ENCODE measurements at regions not wholly inside any gene's neighbourhood (a gene's known extent, or its start where the extent isn't known, plus 50 kb on each side); places are given as distances from the start of the nearest gene placed in this dataset.

DNA sequence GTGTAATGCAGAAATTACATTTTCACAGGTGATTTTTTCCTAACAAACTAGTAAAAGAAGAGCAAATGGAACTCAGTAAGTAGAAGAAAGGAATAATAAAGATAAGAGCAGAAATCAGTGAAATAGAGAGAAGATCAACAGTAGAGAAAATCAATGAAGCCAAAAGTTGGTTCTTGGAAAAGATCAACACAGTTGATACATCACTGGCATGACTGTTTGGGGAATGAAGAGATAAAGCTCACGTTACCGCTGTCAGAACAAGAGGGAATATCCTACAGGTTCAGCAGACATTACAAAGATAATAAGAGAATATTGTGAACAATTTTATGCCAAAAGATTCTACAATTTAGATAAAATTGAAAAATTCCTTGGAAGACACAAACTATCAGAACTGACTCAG is 146.4 kb downstream of the ACTR3B start:
- Histone ChIP-seq H3K36me3 (ENCODE audit: low read depth) (no peaks in the 10 kb centered on the region), H3K4me3 (no peak overlapping the region), H3K9me3 (ENCODE audit: low read depth) (no peaks in the 10 kb centered on the region), H3K9me2 (ENCODE audit: insufficient read depth) (no peaks in the 10 kb centered on the region), H2AFZ (no peak overlapping the region), H3K27me3 (replicated peaks; ENCODE audit: insufficient read depth) (no peaks in the 10 kb centered on the region), H3K79me2 (ENCODE audit: insufficient read depth) (no peaks in the 10 kb centered on the region), H3K4me2 (ENCODE audit: unreplicated experiment) (no peak overlapping the region), H3K27ac (no peak overlapping the region), H3F3A (ENCODE audit: insufficient read depth) (no peaks in the 10 kb centered on the region), H3K4me1 (ENCODE audit: insufficient read depth) (no peaks in the 10 kb centered on the region), H4K20me1 (ENCODE audit: insufficient read depth) (no peaks in the 10 kb centered on the region), H3K9ac (no peak overlapping the region)
- TF ChIP-seq EZH2phosphoT487 (IDR thresholded peaks at IDR 0.05; ENCODE audit: insufficient read depth, low read depth) (no peak), EZH2 (IDR thresholded peaks at IDR 0.05; ENCODE audit: insufficient read depth, poor library complexity, severe bottlenecking) (no peak)
- in situ Hi-C loops (cut with MboI) = no loop called here
- no peak for DNase-seq
- WGBS, 2 experiments (ENCODE audit: low coverage in 1 of 2, low lambda C conversion rate in 2 of 2, missing lambda C conversion rate in 2 of 2) = 41 to 64% methylated on average over 2 of the region's 2 CpGs

DNA sequence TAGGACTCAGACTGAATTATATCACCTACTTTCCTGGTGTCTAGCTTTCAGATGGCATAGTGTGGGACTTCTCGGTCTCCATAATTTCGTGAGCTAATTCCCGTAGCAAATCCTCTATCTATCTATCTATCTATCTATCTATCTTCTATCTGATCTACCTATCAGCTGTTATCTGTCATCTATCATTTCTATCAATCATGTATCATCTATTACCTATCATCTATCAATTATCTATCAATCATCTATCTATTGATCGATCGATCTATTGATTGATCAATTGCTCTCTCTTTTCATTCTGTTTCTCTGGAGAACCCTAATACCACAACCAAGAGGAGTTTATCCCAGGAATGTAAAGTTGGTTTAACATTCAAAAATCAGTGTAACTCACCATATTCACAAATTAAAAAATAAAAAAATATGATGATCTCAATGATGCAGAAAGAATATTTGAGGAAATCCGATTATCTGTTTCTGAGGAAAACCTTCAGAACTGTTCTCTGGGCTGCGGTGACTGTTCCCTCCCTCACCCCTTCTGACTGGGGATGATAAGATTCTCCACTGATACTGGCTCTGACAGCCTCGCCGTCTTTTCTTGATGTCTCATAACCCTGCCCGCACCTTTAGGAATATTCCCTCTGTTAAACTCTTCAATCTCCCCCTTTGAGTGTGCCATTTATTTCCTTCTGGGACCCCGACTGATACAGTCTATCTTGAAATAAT is 147.7 kb downstream of the ACTR3B start:
- Histone ChIP-seq H3K36me3 (ENCODE audit: low read depth) (no peaks in the 10 kb centered on the region), H3K9me3 (ENCODE audit: low read depth) (no peaks in the 10 kb centered on the region), H3K4me3 (no peak overlapping the region), H3K9ac (no peak overlapping the region), H3K27me3 (replicated peaks; ENCODE audit: insufficient read depth) (no peaks in the 10 kb centered on the region), H3F3A (ENCODE audit: insufficient read depth) (no peaks in the 10 kb centered on the region), H3K4me2 (ENCODE audit: unreplicated experiment) (no peak overlapping the region), H3K79me2 (ENCODE audit: insufficient read depth) (no peaks in the 10 kb centered on the region), H4K20me1 (ENCODE audit: insufficient read depth) (no peaks in the 10 kb centered on the region), H3K27ac (no peak overlapping the region), H3K4me1 (ENCODE audit: insufficient read depth) (no peaks in the 10 kb centered on the region), H2AFZ (no peak overlapping the region), H3K9me2 (ENCODE audit: insufficient read depth) (no peaks in the 10 kb centered on the region)
- no peak for DNase-seq
- no peak for TF ChIP-seq EZH2 (IDR thresholded peaks at IDR 0.05; ENCODE audit: insufficient read depth, poor library complexity, severe bottlenecking)
- no peak for TF ChIP-seq EZH2phosphoT487 (IDR thresholded peaks at IDR 0.05; ENCODE audit: insufficient read depth, low read depth)
- 69 to 76% methylated on average over 11 of the region's 11 CpGs for WGBS, 2 experiments (ENCODE audit: low coverage in 1 of 2, low lambda C conversion rate in 2 of 2, missing lambda C conversion rate in 2 of 2)
- in situ Hi-C loops (cut with MboI) = no loop called here

DNA sequence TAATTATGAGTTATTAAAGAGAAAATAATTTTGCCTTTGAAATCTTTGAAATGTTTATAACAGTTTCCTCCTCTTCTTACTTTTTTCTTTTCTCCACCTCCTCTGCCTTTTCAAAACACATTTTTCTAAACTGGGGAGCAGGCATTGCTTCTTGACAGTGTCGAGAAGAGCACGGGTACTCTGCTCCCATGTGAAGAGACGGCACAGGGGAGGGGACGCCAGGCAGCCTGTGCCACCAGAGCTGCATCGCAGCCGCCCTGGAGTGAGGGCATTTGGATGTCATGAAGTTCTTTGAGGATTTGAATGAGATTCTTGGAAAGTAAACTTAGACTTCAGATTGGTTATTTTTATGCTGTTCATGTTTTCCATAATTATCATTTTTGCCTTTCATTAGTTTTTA is 149.7 kb downstream of the ACTR3B start:
- H3K9me3 ChIP-seq (ENCODE audit: low read depth) = no peaks in the 10 kb centered on the region
- no peaks in the 10 kb centered on the region for H3K9me2 ChIP-seq (ENCODE audit: insufficient read depth)
- in situ Hi-C loops (cut with MboI) = no loop called here
- 6 to 7% methylated on average over 6 of the region's 6 CpGs for WGBS, 2 experiments (ENCODE audit: low coverage in 1 of 2, low lambda C conversion rate in 2 of 2, missing lambda C conversion rate in 2 of 2)
- H3K4me3 ChIP-seq = no peak overlapping the region
- TF ChIP-seq EZH2phosphoT487 (IDR thresholded peaks at IDR 0.05; ENCODE audit: insufficient read depth, low read depth) (no peak), EZH2 (IDR thresholded peaks at IDR 0.05; ENCODE audit: insufficient read depth, poor library complexity, severe bottlenecking) (no peak)
- H3K27ac ChIP-seq = no peak overlapping the region
- no peaks in the 10 kb centered on the region for H3F3A ChIP-seq (ENCODE audit: insufficient read depth)
- H2AFZ ChIP-seq = no peak overlapping the region
- no peaks in the 10 kb centered on the region for H3K4me1 ChIP-seq (ENCODE audit: insufficient read depth)
- no peaks in the 10 kb centered on the region for H3K36me3 ChIP-seq (ENCODE audit: low read depth)
- no peak for DNase-seq
- no peaks in the 10 kb centered on the region for H3K27me3 ChIP-seq (replicated peaks; ENCODE audit: insufficient read depth)
- H3K9ac ChIP-seq = no peak overlapping the region
- no peak overlapping the region for H3K4me2 ChIP-seq (ENCODE audit: unreplicated experiment)
- H3K79me2 ChIP-seq (ENCODE audit: insufficient read depth) = no peaks in the 10 kb centered on the region
- no peaks in the 10 kb centered on the region for H4K20me1 ChIP-seq (ENCODE audit: insufficient read depth)

DNA sequence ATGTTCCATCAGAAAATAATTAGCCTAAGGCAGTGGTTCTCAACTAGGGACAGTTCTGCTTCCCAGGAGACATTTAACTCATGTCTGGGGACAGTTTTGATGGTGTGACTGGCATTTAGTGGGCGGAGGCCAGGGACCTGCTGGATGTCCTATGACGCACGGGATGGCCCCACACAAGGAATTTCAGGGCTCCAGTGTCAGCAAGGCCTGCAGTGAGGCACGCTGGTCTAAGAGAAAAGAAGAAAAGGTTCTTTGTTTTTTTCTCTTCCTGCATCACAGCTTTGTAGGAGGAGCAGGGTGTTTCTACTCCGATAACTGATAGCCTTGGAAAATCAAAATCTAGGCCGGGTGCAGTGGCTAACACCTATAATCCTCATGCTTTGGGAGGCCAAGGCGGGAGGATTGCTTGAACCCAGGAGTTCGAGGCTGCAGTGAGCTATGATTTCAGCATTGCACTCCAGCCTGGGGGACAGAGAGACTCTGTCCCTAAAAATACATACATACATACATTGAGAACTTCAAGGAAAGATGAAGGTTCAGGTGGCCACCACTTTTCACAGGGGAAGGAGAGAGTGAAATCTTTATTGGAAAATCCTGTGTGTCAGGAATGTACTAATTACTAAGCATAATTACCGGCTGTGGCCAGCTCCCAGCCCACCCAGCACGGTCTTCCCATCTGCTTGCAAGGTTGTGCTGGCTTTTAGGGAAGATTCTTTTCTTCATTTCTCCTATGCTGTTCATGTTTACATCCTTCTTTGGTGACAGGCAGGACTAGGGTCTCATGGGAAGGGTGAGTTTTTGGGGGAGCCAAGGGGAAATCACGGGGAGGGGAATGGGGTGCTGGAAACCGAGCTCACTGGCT is 150.4 kb downstream of the ACTR3B start:
- TF ChIP-seq EZH2phosphoT487 (IDR thresholded peaks at IDR 0.05; ENCODE audit: insufficient read depth, low read depth) = no peak
- no peak for TF ChIP-seq EZH2 (IDR thresholded peaks at IDR 0.05; ENCODE audit: insufficient read depth, poor library complexity, severe bottlenecking)
- DNase-seq = no peak
- in situ Hi-C loops (cut with MboI) = no loop called here
- H3K4me3 ChIP-seq = no peak overlapping the region
- 20 to 25% methylated on average over 12 of the region's 12 CpGs for WGBS, 2 experiments (ENCODE audit: low coverage in 1 of 2, low lambda C conversion rate in 2 of 2, missing lambda C conversion rate in 2 of 2)
- H3K36me3 ChIP-seq (ENCODE audit: low read depth) = no peaks in the 10 kb centered on the region
- no peak overlapping the region for H3K27ac ChIP-seq
- no peaks in the 10 kb centered on the region for H3K9me3 ChIP-seq (ENCODE audit: low read depth)
- no peak overlapping the region for H2AFZ ChIP-seq
- H3K79me2 ChIP-seq (ENCODE audit: insufficient read depth) = no peaks in the 10 kb centered on the region
- H3K4me1 ChIP-seq (ENCODE audit: insufficient read depth) = no peaks in the 10 kb centered on the region
- H3K27me3 ChIP-seq (replicated peaks; ENCODE audit: insufficient read depth) = no peaks in the 10 kb centered on the region
- no peaks in the 10 kb centered on the region for H4K20me1 ChIP-seq (ENCODE audit: insufficient read depth)
- H3F3A ChIP-seq (ENCODE audit: insufficient read depth) = no peaks in the 10 kb centered on the region
- no peaks in the 10 kb centered on the region for H3K9me2 ChIP-seq (ENCODE audit: insufficient read depth)
- no peak overlapping the region for H3K4me2 ChIP-seq (ENCODE audit: unreplicated experiment)
- no peak overlapping the region for H3K9ac ChIP-seq
